Choroid plexus epithelial cell (primary cell): ENCODE measurements at regions not wholly inside any gene's neighbourhood (a gene's known extent, or its start where the extent isn't known, plus 50 kb on each side); places are given as distances from the start of the nearest gene placed in this dataset.
"Not testable (repeated sequence)": the region's sequence is repeated elsewhere in the genome, so short reads cannot be mapped to it uniquely, and the experiment has no call there.

Experiments used
- DNase-seq: peaks from one replicate; pipeline ENCODE4 v3.0.0-alpha.2; 2010; ENCODE audit warnings: low read depth
- H3K4me3 ChIP-seq: 2 replicates; pipeline ENCODE4 v1.5.1; 2011; ENCODE audit warnings: low read depth, mild to moderate bottlenecking, control low read depth, low read length, moderate library complexity
- CTCF ChIP-seq: conservative IDR thresholded peaks from 2 replicates; pipeline ENCODE4 v1.5.1; 2011; ENCODE audit warnings: low read depth, mild to moderate bottlenecking, control low read depth, inconsistent platforms, low read length, moderate library complexity

GRCh38 chr12:105672121-105672975 lies 341.9 kb downstream of the C12orf75 start:
- H3K4me3 ChIP-seq = no peak overlapping the region
- TF ChIP-seq CTCF = no peak
- DNase-seq = no peak

- H3K4me3 ChIP-seq = no peak overlapping the region
- TF ChIP-seq CTCF = no peak
- DNase-seq = no peak
Observed at GRCh38 chr12:105674871-105675699, 344.6 kb downstream of the C12orf75 start.

GRCh38 chr12:105676694-105677093 lies 346.2 kb downstream of the C12orf75 start:
- no peak for TF ChIP-seq CTCF
- DNase-seq = no peak
- H3K4me3 ChIP-seq = no peak overlapping the region

- TF ChIP-seq CTCF = no peak
- no peak overlapping the region for H3K4me3 ChIP-seq
- DNase-seq = no peak
Observed at GRCh38 chr12:105677672-105678071, 347.2 kb downstream of the C12orf75 start.

- H3K4me3 ChIP-seq = no peak overlapping the region
- no peak for DNase-seq
- no peak for TF ChIP-seq CTCF
Observed at GRCh38 chr12:105679982-105680381, 349.5 kb downstream of the C12orf75 start.

GRCh38 chr12:105681341-105681740 lies 350.9 kb downstream of the C12orf75 start:
- no peak for TF ChIP-seq CTCF
- DNase-seq = no peak

GRCh38 chr12:105682821-105683220 lies 352.3 kb downstream of the C12orf75 start:
- not testable (repeated sequence) for DNase-seq, H3K4me3 ChIP-seq

More at GRCh38 chr12:105681341-105681740, 350.9 kb downstream of the C12orf75 start:
- no peak overlapping the region for H3K4me3 ChIP-seq

- H3K4me3 ChIP-seq, DNase-seq: not testable (repeated sequence)
Observed at GRCh38 chr12:105683836-105684235, 353.3 kb downstream of the C12orf75 start.
